HEK293 (cell line): ENCODE measurements at regions not wholly inside any gene's neighbourhood (a gene's known extent, or its start where the extent isn't known, plus 50 kb on each side); places are given as distances from the start of the nearest gene placed in this dataset.

Source experiments
- ATF2 ChIP-seq: fragments of 450-650 bp; formaldehyde crosslinking; IDR thresholded peaks from 2 replicates; pipeline ENCODE4 v1.5.1; 2016; ENCODE audit warnings: missing biosample characterization, missing genetic modification characterization, low read depth
- CTCF ChIP-seq: fragments of 450-650 bp; formaldehyde crosslinking; IDR thresholded peaks from 2 replicates; pipeline ENCODE4 v1.5.1; 2016; ENCODE audit warnings: missing biosample characterization, missing genetic modification characterization
- SETDB1 ChIP-seq: IDR thresholded peaks from one replicate; pipeline ENCODE4 v1.6.1; 2017; ENCODE audit warnings: mild to moderate bottlenecking, low read length, moderate library complexity, mixed read lengths; ENCODE audit not compliant: insufficient read length
- YY1 ChIP-seq: fragments of 450-650 bp; formaldehyde crosslinking; IDR thresholded peaks from 2 replicates; pipeline ENCODE4 v1.5.1; 2018; ENCODE audit warnings: missing biosample characterization, missing genetic modification characterization
- ZBTB1 ChIP-seq: fragments of 450-650 bp; formaldehyde crosslinking; IDR thresholded peaks from 2 replicates; pipeline ENCODE4 v1.5.1; 2016; ENCODE audit warnings: missing biosample characterization, missing genetic modification characterization
- ZBTB8A ChIP-seq: fragments of 450-650 bp; formaldehyde crosslinking; IDR thresholded peaks from 2 replicates; pipeline ENCODE4 v1.5.1; 2016; ENCODE audit warnings: missing biosample characterization, missing genetic modification characterization
- ZFP69B ChIP-seq: fragments of 450-650 bp; formaldehyde crosslinking; IDR thresholded peaks from 2 replicates; pipeline ENCODE4 v1.5.1; 2016; ENCODE audit warnings: missing biosample characterization, missing genetic modification characterization
- ZNF214 ChIP-seq: fragments of 450-650 bp; formaldehyde crosslinking; IDR thresholded peaks from 2 replicates; pipeline ENCODE4 v1.5.1; 2017; ENCODE audit warnings: missing biosample characterization, mild to moderate bottlenecking, missing genetic modification characterization, borderline replicate concordance
- ZNF423 ChIP-seq: fragments of 450-650 bp; formaldehyde crosslinking; IDR thresholded peaks from 2 replicates; pipeline ENCODE4 v1.5.1; 2016; ENCODE audit warnings: missing biosample characterization, missing genetic modification characterization
- ZNF670 ChIP-seq: fragments of 450-650 bp; formaldehyde crosslinking; IDR thresholded peaks from 2 replicates; pipeline ENCODE4 v1.5.1; 2016; ENCODE audit warnings: missing biosample characterization, missing genetic modification characterization, low read depth
- ZNF76 ChIP-seq: fragments of 450-650 bp; formaldehyde crosslinking; IDR thresholded peaks from 2 replicates; pipeline ENCODE4; 2016; ENCODE audit warnings: low read depth, missing biosample characterization, missing genetic modification characterization, borderline replicate concordance
- TF ChIP-seq, protein P1 (sequence below): fragments of 450-650 bp; IDR thresholded peaks from 2 replicates; pipeline ENCODE4 v1.5.1; 2018; ENCODE audit warnings: missing biosample characterization, mild to moderate bottlenecking, missing genetic modification characterization
- TF ChIP-seq, protein P2 (sequence below): fragments of 450-650 bp; formaldehyde crosslinking; IDR thresholded peaks from 2 replicates; pipeline ENCODE4 v1.5.1; 2016; ENCODE audit warnings: missing biosample characterization, missing genetic modification characterization
- TF ChIP-seq, protein P3 (sequence below): fragments of 450-650 bp; formaldehyde crosslinking; IDR thresholded peaks from 2 replicates; pipeline ENCODE4 v1.5.1; 2016; ENCODE audit warnings: missing biosample characterization, missing genetic modification characterization, borderline replicate concordance

GRCh38 chr5:117456866-117457470 lies 882.3 kb upstream of the SEMA6A start:
- TF ChIP-seq, protein P1, sequence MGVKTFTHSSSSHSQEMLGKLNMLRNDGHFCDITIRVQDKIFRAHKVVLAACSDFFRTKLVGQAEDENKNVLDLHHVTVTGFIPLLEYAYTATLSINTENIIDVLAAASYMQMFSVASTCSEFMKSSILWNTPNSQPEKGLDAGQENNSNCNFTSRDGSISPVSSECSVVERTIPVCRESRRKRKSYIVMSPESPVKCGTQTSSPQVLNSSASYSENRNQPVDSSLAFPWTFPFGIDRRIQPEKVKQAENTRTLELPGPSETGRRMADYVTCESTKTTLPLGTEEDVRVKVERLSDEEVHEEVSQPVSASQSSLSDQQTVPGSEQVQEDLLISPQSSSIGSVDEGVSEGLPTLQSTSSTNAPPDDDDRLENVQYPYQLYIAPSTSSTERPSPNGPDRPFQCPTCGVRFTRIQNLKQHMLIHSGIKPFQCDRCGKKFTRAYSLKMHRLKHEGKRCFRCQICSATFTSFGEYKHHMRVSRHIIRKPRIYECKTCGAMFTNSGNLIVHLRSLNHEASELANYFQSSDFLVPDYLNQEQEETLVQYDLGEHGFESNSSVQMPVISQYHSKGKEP = no peak
- TF ChIP-seq ZNF670 = no peak
- TF ChIP-seq CTCF (tag by site-specific recombination) = no peak
- no peak for TF ChIP-seq ZBTB8A (tag by site-specific recombination)
- no peak for TF ChIP-seq ATF2 (tag by site-specific recombination)
- no peak for TF ChIP-seq ZFP69B (tag by site-specific recombination)
- no peak for TF ChIP-seq ZNF214 (tag by site-specific recombination)
- no peak for TF ChIP-seq SETDB1
- TF ChIP-seq, protein P2, sequence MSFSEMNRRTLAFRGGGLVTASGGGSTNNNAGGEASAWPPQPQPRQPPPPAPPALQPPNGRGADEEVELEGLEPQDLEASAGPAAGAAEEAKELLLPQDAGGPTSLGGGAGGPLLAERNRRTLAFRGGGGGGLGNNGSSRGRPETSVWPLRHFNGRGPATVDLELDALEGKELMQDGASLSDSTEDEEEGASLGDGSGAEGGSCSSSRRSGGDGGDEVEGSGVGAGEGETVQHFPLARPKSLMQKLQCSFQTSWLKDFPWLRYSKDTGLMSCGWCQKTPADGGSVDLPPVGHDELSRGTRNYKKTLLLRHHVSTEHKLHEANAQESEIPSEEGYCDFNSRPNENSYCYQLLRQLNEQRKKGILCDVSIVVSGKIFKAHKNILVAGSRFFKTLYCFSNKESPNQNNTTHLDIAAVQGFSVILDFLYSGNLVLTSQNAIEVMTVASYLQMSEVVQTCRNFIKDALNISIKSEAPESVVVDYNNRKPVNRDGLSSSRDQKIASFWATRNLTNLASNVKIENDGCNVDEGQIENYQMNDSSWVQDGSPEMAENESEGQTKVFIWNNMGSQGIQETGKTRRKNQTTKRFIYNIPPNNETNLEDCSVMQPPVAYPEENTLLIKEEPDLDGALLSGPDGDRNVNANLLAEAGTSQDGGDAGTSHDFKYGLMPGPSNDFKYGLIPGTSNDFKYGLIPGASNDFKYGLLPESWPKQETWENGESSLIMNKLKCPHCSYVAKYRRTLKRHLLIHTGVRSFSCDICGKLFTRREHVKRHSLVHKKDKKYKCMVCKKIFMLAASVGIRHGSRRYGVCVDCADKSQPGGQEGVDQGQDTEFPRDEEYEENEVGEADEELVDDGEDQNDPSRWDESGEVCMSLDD (tag by site-specific recombination) = no peak
- TF ChIP-seq ZBTB1 (tag by site-specific recombination) = no peak
- no peak for TF ChIP-seq ZNF76
- TF ChIP-seq YY1 (tag by site-specific recombination) = no peak
- no peak for TF ChIP-seq ZNF423 (tag by site-specific recombination)
- TF ChIP-seq, protein P3, sequence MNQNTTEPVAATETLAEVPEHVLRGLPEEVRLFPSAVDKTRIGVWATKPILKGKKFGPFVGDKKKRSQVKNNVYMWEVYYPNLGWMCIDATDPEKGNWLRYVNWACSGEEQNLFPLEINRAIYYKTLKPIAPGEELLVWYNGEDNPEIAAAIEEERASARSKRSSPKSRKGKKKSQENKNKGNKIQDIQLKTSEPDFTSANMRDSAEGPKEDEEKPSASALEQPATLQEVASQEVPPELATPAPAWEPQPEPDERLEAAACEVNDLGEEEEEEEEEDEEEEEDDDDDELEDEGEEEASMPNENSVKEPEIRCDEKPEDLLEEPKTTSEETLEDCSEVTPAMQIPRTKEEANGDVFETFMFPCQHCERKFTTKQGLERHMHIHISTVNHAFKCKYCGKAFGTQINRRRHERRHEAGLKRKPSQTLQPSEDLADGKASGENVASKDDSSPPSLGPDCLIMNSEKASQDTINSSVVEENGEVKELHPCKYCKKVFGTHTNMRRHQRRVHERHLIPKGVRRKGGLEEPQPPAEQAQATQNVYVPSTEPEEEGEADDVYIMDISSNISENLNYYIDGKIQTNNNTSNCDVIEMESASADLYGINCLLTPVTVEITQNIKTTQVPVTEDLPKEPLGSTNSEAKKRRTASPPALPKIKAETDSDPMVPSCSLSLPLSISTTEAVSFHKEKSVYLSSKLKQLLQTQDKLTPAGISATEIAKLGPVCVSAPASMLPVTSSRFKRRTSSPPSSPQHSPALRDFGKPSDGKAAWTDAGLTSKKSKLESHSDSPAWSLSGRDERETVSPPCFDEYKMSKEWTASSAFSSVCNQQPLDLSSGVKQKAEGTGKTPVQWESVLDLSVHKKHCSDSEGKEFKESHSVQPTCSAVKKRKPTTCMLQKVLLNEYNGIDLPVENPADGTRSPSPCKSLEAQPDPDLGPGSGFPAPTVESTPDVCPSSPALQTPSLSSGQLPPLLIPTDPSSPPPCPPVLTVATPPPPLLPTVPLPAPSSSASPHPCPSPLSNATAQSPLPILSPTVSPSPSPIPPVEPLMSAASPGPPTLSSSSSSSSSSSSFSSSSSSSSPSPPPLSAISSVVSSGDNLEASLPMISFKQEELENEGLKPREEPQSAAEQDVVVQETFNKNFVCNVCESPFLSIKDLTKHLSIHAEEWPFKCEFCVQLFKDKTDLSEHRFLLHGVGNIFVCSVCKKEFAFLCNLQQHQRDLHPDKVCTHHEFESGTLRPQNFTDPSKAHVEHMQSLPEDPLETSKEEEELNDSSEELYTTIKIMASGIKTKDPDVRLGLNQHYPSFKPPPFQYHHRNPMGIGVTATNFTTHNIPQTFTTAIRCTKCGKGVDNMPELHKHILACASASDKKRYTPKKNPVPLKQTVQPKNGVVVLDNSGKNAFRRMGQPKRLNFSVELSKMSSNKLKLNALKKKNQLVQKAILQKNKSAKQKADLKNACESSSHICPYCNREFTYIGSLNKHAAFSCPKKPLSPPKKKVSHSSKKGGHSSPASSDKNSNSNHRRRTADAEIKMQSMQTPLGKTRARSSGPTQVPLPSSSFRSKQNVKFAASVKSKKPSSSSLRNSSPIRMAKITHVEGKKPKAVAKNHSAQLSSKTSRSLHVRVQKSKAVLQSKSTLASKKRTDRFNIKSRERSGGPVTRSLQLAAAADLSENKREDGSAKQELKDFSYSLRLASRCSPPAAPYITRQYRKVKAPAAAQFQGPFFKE = no peak
